Activated CD4-positive, alpha-beta T cell treated with anti-CD3 and anti-CD28 coated beads for 36 hours (primary cell): ENCODE measurements at regions not wholly inside any gene's neighbourhood (a gene's known extent, or its start where the extent isn't known, plus 50 kb on each side); places are given as distances from the start of the nearest gene placed in this dataset.
"Not testable (repeated sequence)": the region's sequence is repeated elsewhere in the genome, so short reads cannot be mapped to it uniquely, and the experiment has no call there.

Experiments used
- ATAC-seq: fragments of 200-7000 bp; cut with Tn5 transposase; one replicate; pipeline ENCODE4 v1.10.0; 2021; ENCODE audit warnings: mild to moderate bottlenecking, moderate library complexity
- CTCF ChIA-PET: fragments of 350-600 bp; sonication (Branson Sonifier 250); formaldehyde crosslinking; loops from one replicate; lab custom pipeline; 2021; ENCODE audit warnings: antibody characterized with exemption; lab: Charles Lee
- POLR2A ChIA-PET: fragments of 350-600 bp; sonication (Branson Sonifier 250); formaldehyde crosslinking; loops from one replicate; lab custom pipeline; 2021; ENCODE audit warnings: antibody characterized with exemption, inconsistent platforms; lab: Charles Lee
- DNase-seq: peaks from one replicate; pipeline ENCODE4 v3.0.0-alpha.2; 2020
- H3K27ac Mint-ChIP-seq: one replicate; pipeline ENCODE4 v1.8.0; 2021; ENCODE audit warnings: mixed read lengths
- H3K27me3 Mint-ChIP-seq: one replicate; pipeline ENCODE4 v1.8.0; 2021; ENCODE audit warnings: mixed read lengths
- H3K36me3 Mint-ChIP-seq: one replicate; pipeline ENCODE4 v1.8.0; 2021; ENCODE audit warnings: low read depth, mixed read lengths
- H3K4me1 Mint-ChIP-seq: one replicate; pipeline ENCODE4 v1.8.0; 2021; ENCODE audit warnings: mixed read lengths
- H3K4me3 Mint-ChIP-seq: one replicate; pipeline ENCODE4 v1.8.0; 2021; ENCODE audit warnings: mild to moderate bottlenecking, moderate library complexity, mixed read lengths
- H3K9me3 Mint-ChIP-seq: one replicate; pipeline ENCODE4 v1.8.0; 2021; ENCODE audit warnings: low read depth, mixed read lengths
- intact Hi-C, 2 experiments: fragments of 100-400 bp; cut with DNase I in 1 of 2; cut with micrococcal nuclease in 1 of 2; formaldehyde crosslinking; loops; one replicate each; pipeline versions ENCODE4 v1.14.2 to v1.15.1; 2022 to 2024; cut with DNase I, micrococcal nuclease

- CTCF ChIA-PET = no interaction called here
- intact Hi-C loops = loop anchor here in 1 of 2 experiments (5.0 kb wide), 1 partner anchor 262 kb away; the partner anchor contains the start of gene FAM43A
These were observed 263.9 kb downstream of the FAM43A start for GRCh38 chr3:194949592-194949991.

DNA sequence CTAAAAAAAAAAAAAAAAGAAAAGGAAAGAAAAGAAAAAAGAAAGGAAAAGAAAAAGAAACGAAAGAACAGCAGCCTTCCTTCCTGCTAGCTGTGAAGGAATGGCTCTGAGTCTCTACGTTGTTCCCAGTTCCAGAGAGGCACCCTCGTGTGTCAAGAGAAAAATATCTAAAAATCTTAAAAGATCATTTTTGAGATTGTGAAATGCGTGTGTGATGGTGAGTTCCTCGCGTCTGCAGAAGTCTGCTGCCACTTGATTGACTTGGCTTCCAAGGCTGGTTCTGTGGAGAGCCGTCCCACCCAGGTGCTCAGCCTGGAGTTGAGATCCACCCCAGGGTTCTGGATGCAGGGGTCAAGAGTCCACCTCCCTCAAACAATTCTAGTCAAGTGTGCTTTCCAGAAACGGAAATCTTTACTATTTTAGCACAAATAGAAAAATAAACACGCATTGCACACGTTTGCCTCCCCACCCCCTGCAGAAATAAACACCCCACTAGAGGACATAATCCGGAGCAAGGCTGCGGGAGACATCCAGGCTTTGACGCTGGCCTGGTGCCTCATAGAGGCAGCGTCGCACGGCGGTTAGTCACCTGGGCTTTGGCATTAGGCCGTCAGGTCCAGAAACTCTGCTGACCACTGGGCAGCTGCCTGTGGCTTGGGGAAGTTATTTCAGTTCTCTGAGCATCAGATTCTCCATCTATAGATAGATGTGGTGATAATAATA lies 265.4 kb downstream of the FAM43A start:
- no peak overlapping the region for H3K27ac Mint-ChIP-seq
- CTCF ChIA-PET = no interaction called here
- intact Hi-C loops = no loop called here
- no peaks in the 10 kb centered on the region for H3K4me1 Mint-ChIP-seq
- H3K27me3 Mint-ChIP-seq = peaks cover 2% of the 10 kb centered on the region
- H3K36me3 Mint-ChIP-seq = no peaks in the 10 kb centered on the region
- no peaks in the 10 kb centered on the region for H3K9me3 Mint-ChIP-seq
- ATAC-seq (no peak), DNase-seq (no peak)
- POLR2A ChIA-PET = no interaction called here
- no peak overlapping the region for H3K4me3 Mint-ChIP-seq

More at GRCh38 chr3:194949592-194949991, 263.9 kb downstream of the FAM43A start:
- Mint-ChIP-seq H3K9me3 (no peaks in the 10 kb centered on the region), H3K36me3 (no peaks in the 10 kb centered on the region), H3K4me1 (no peaks in the 10 kb centered on the region), H3K4me3 (no peak overlapping the region), H3K27me3 (no peaks in the 10 kb centered on the region), H3K27ac (no peak overlapping the region)
- POLR2A ChIA-PET = no interaction called here
- no peak for DNase-seq
- ATAC-seq = no peak

- intact Hi-C loops, H3K27ac Mint-ChIP-seq, ATAC-seq, H3K4me3 Mint-ChIP-seq, DNase-seq, POLR2A ChIA-PET, H3K36me3 Mint-ChIP-seq, H3K9me3 Mint-ChIP-seq, H3K4me1 Mint-ChIP-seq, CTCF ChIA-PET, H3K27me3 Mint-ChIP-seq: not testable (repeated sequence)
These were observed 265.9 kb downstream of the FAM43A start for GRCh38 chr3:194951629-194951920.

- POLR2A ChIA-PET = no interaction called here
- H3K36me3 Mint-ChIP-seq = no peaks in the 10 kb centered on the region
- CTCF ChIA-PET = interaction anchor here (1.0 kb wide), 1 partner anchor 26 kb away, joined by 5 read pairs; no protein-coding TSS in a partner anchor
These were observed 266.4 kb downstream of the FAM43A start for GRCh38 chr3:194951931-194952582.

GRCh38 chr3:194952841-194953241 lies 267.2 kb downstream of the FAM43A start:
- DNase-seq = no peak
- intact Hi-C loops = no loop called here
- POLR2A ChIA-PET = no interaction called here
- no peak for ATAC-seq
- Mint-ChIP-seq H3K36me3 (no peaks in the 10 kb centered on the region), H3K4me3 (no peak overlapping the region), H3K9me3 (no peaks in the 10 kb centered on the region), H3K27ac (no peak overlapping the region), H3K4me1 (no peaks in the 10 kb centered on the region), H3K27me3 (peaks cover 4% of the 10 kb centered on the region)
- CTCF ChIA-PET = interaction anchor here (1.0 to 1.1 kb wide), 2 partner anchors 25 to 270 kb away, joined by 3 to 5 read pairs; no protein-coding TSS in a partner anchor

More at GRCh38 chr3:194951931-194952582, 266.4 kb downstream of the FAM43A start:
- ATAC-seq = no peak
- intact Hi-C loops = no loop called here
- Mint-ChIP-seq H3K9me3 (no peaks in the 10 kb centered on the region), H3K4me3 (no peak overlapping the region), H3K4me1 (no peaks in the 10 kb centered on the region), H3K27me3 (peaks cover 4% of the 10 kb centered on the region), H3K27ac (no peak overlapping the region)
- DNase-seq = no peak

GRCh38 chr3:194953291-194953690 lies 267.6 kb downstream of the FAM43A start:
- CTCF ChIA-PET = interaction anchor here (1.0 to 1.1 kb wide), 2 partner anchors 24 to 271 kb away, joined by 3 to 5 read pairs; no protein-coding TSS in a partner anchor

DNA sequence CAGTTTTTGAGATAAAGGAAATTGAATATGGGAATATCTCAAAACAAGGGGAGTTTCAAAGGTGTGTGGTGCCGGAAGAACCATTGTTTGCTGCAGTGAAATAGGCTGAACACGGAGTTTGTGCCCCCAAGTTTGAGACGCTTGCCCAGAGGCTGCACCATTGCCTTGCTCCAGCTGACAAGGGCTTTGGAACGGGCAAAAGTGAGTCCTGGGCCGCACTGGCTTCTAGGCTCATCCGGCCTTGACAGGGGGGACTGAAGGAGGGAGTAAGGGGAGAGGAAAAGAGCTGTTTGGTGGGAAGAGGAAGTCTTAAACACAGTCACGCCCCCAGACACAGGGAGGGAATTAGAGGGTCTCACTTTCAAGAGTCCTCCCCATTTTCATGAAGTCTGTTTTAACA lies 269.9 kb downstream of the FAM43A start:
- Mint-ChIP-seq H3K27me3 (peaks cover 4% of the 10 kb centered on the region), H3K36me3 (no peaks in the 10 kb centered on the region), H3K9me3 (no peaks in the 10 kb centered on the region), H3K27ac (no peak overlapping the region), H3K4me1 (no peaks in the 10 kb centered on the region), H3K4me3 (no peak overlapping the region)
- ChIA-PET POLR2A (no interaction called here), CTCF (interaction anchor here (0.7 kb wide), 1 partner anchor 273 kb away, joined by 3 read pairs; no protein-coding TSS in a partner anchor)
- ATAC-seq = no peak
- no peak for DNase-seq
- intact Hi-C loops = no loop called here

More at GRCh38 chr3:194953291-194953690, 267.6 kb downstream of the FAM43A start:
- H3K27me3 Mint-ChIP-seq = peaks cover 4% of the 10 kb centered on the region
- DNase-seq (no peak), ATAC-seq (no peak)
- H3K36me3 Mint-ChIP-seq = no peaks in the 10 kb centered on the region
- POLR2A ChIA-PET = no interaction called here
- no peak overlapping the region for H3K27ac Mint-ChIP-seq
- intact Hi-C loops = no loop called here
- no peak overlapping the region for H3K4me3 Mint-ChIP-seq
- no peaks in the 10 kb centered on the region for H3K4me1 Mint-ChIP-seq
- H3K9me3 Mint-ChIP-seq = no peaks in the 10 kb centered on the region

DNA sequence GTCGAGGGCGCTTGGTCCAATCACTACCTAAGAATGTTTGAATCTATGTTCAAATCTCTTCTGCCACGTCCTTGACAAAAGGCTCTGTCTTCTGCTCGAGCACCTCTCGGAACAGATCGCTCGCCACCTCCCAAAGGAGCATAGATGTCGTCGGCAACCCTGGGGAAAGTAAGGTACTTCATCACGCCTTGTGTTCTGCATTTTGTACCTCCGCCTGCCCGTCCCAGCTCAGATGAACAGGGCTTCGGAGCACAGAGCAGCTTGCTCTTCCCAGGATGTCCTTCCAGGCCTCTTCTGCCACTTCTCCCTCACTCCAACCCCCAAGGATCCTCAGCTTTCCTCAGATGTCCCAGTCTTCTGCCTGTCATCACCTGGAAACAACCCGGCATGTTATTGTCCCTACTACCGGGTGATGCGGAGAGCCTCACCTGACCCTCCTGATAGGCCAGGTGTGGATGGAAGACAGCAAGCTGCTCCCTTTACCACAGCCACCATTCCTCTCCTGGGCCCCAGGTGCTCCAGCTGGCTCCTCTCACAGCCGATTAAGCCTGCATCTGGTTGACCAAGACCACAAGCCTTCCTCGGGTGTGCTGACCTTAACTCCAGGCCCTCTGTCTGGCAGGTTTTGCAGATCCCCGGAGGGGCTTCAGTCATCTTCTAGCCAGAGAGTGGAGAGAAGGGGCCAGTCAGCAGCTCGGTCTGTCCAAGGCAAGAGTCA lies 270.5 kb downstream of the FAM43A start:
- POLR2A ChIA-PET = no interaction called here
- H3K36me3 Mint-ChIP-seq = no peaks in the 10 kb centered on the region
- peaks cover 4% of the 10 kb centered on the region for H3K27me3 Mint-ChIP-seq
- DNase-seq (no peak), ATAC-seq (no peak)
- CTCF ChIA-PET = interaction anchor here (0.7 kb wide), 1 partner anchor 274 kb away, joined by 3 read pairs; no protein-coding TSS in a partner anchor
- intact Hi-C loops = no loop called here
- no peak overlapping the region for H3K27ac Mint-ChIP-seq
- no peaks in the 10 kb centered on the region for H3K9me3 Mint-ChIP-seq
- no peak overlapping the region for H3K4me3 Mint-ChIP-seq
- H3K4me1 Mint-ChIP-seq = no peaks in the 10 kb centered on the region

DNA sequence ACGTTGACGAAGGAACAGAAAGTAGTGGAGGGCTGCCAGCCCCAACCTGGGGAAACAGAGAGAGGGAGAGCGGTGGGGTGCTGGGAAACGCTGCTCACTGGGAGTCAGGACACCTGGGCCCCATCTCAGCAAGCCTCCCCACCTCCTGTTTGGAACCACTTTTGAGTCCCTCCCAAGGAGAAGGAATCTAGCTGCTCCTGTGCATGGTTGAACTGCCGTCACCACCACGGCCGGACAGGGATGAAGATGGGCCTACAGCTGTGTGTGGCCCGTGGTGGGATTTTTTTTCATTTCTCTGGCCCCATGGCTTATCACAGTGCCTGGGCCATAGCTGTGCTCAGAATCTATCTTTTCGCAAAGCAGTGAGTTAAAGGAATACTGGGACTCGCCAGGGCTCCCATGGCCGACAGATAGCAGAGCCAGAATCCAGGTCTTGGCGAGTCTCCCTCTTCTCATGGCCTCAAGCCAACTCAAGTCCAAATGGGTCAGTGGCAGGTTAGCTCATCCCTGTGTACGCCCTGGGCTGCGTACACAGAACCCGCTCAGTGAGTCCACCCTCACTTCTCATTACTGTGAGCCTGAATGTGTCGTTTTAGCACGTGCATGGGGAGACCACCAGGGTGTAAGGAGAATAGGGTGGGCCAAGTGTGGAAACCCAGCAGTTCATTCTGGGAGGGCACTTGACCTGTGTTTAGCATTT lies 271.2 kb downstream of the FAM43A start:
- intact Hi-C loops = no loop called here
- no peaks in the 10 kb centered on the region for H3K9me3 Mint-ChIP-seq
- H3K27me3 Mint-ChIP-seq = peaks cover 4% of the 10 kb centered on the region
- DNase-seq (no peak), ATAC-seq (no peak)
- no peak overlapping the region for H3K4me3 Mint-ChIP-seq
- POLR2A ChIA-PET = no interaction called here
- no peaks in the 10 kb centered on the region for H3K36me3 Mint-ChIP-seq
- no peaks in the 10 kb centered on the region for H3K4me1 Mint-ChIP-seq
- no peak overlapping the region for H3K27ac Mint-ChIP-seq
- CTCF ChIA-PET = interaction anchor here (0.6 kb wide), 1 partner anchor 887 kb away, joined by 3 read pairs; no protein-coding TSS in a partner anchor

DNA sequence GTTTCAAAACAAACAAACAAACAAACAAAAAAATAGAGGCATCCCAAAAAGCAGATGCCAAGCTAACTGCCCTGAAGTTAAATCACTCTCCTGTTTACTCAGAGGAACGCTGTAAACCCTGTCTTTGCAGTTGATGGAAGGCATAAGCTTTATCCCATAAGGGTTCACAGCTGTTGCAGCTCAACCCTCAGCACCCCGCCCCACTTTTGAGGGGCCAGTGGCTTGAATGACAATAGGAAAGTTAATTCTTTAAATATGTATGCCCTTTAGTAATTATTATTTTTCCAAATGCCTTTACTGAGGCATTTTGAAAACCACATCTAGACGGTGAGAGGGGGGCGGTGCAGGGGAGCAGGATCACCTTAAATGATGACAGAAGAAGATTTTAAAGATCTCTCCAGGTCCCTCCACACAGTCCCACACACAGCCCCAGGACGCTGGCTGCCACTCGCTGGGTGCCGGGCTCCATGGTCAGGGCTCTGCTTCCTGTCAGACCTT lies 272.1 kb downstream of the FAM43A start:
- intact Hi-C loops = no loop called here
- DNase-seq = no peak
- Mint-ChIP-seq H3K36me3 (no peaks in the 10 kb centered on the region), H3K4me1 (no peaks in the 10 kb centered on the region), H3K27me3 (peaks cover 4% of the 10 kb centered on the region), H3K27ac (no peak overlapping the region), H3K9me3 (no peaks in the 10 kb centered on the region), H3K4me3 (no peak overlapping the region)
- ChIA-PET POLR2A (no interaction called here), CTCF (no interaction called here)
- no peak for ATAC-seq

DNA sequence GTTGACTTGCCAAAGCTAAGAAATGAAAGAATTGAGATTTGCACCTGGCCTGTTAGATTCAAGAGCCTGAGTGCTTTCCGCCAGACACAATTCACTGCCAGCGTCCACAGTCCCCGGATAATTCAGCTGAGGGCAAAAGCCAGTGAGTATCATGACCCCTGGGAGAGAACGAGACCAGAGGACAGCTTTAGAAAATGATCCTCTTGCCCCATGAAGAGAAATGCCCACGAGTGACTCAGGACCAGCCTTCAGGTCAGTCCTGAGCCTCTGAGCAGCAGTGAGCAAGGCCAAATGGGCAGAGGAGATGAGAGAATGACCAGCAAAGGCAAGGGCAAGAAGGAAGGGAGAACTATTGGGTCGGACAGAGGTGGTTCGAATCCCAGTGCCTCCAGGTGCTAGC lies 273.5 kb downstream of the FAM43A start:
- DNase-seq (no peak), ATAC-seq (no peak)
- Mint-ChIP-seq H3K4me3 (no peak overlapping the region), H3K27ac (no peak overlapping the region), H3K4me1 (no peaks in the 10 kb centered on the region), H3K36me3 (no peaks in the 10 kb centered on the region), H3K27me3 (peaks cover 4% of the 10 kb centered on the region), H3K9me3 (no peaks in the 10 kb centered on the region)
- intact Hi-C loops = no loop called here
- ChIA-PET POLR2A (no interaction called here), CTCF (interaction anchor here (0.9 kb wide), 1 partner anchor 277 kb away, joined by 3 read pairs; no protein-coding TSS in a partner anchor)
